ENCODE measurements at regions not wholly inside any gene's neighbourhood (a gene's known extent, or its start where the extent isn't known, plus 50 kb on each side); places are given as distances from the start of the nearest gene placed in this dataset.

DNA sequence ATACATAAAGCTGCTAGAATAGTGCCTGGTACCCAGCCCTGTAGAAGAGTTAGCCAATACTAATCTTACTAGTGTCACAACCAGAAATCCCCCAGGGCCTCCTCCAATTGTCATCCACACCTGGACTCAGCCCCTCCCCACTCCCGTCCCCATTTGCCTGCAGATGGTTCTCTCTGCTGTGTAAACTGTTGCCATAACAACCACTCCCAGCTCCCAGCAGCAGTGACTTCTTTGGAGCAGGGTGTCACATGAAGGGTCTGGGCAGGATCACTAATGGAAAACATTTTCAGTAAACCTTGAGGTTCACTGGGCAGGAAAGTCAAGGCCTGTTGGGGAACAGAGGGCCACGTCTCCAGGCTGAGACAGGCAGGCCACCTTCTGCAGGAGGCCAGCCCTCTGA is 126.0 kb upstream of the IPO9 start:
- Histone ChIP-seq H3K9me3 (no peaks in the 10 kb centered on the region), H3K4me1 (peaks cover 20 to 21% of the 10 kb centered on the region in 2 donors), H3K4me3 (no peak overlapping the region), H3K36me3 (no peaks in the 10 kb centered on the region), H3K27ac (peak overlapping the region; percentile 2 to 56 (median 32)), H3K27me3 (no peaks in the 10 kb centered on the region)
- ATAC-seq (no peak), DNase-seq (no peak)
- TF ChIP-seq, protein P1, sequence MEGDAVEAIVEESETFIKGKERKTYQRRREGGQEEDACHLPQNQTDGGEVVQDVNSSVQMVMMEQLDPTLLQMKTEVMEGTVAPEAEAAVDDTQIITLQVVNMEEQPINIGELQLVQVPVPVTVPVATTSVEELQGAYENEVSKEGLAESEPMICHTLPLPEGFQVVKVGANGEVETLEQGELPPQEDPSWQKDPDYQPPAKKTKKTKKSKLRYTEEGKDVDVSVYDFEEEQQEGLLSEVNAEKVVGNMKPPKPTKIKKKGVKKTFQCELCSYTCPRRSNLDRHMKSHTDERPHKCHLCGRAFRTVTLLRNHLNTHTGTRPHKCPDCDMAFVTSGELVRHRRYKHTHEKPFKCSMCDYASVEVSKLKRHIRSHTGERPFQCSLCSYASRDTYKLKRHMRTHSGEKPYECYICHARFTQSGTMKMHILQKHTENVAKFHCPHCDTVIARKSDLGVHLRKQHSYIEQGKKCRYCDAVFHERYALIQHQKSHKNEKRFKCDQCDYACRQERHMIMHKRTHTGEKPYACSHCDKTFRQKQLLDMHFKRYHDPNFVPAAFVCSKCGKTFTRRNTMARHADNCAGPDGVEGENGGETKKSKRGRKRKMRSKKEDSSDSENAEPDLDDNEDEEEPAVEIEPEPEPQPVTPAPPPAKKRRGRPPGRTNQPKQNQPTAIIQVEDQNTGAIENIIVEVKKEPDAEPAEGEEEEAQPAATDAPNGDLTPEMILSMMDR (IDR thresholded peaks at IDR 0.05 in 4 of 5, conservative IDR thresholded peaks at IDR 0.05 in 1 of 5): no peak
- TF ChIP-seq POLR2A (IDR thresholded peaks at IDR 0.05): no peak
- intact Hi-C loops (cut with DNase I; ENCODE audit: low total_unique reads) (no loop called here), in situ Hi-C loops (cut with MboI; ENCODE audit: low sequenced_read_pairs in 4 of 4) (loop anchor here in 1 of 4 donors (5.0 kb wide), 1 partner anchor 141 kb away; no protein-coding TSS in a partner anchor)

DNA sequence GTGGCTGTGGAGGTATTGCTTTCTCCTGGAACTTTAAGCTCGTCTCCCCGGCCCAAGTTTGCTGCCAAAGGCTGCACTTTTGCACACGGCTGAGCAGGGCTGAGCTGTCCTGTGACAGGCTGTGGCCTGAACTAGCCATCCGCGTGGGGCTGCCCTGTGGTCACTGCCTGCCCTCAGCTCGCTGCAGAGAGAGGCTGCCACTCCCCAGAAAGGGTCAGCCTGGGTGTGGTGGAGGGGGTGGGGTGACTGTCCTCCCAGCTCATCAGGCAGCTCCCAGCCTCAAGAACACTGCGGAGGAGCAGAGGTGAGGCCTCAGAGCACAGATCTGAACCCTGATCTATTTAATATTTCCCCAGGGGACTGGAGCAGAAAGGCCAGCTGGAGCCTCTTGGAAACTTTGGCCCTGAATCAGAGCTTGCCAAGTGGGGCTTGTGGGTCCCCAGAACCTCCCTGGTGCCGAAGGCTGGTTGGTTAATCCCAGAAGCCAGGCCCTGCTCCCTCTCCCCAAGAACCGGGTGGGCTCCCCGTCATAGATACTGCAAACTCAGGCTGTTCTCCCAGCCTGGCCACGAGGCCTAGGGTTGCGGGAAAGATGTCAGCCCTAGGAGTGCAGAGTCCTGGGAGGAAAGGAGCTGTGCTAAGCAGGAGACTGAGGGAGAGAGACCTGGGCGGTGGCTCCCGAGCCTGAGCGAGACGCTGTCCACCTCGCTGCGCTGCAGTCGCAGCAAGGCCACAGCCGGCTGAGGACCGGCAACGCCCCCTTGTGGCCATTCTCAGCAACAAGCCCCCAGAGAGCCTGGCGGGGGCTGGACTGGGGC is 125.1 kb upstream of the IPO9 start:
- peak; percentile 75 to 82 for ATAC-seq
- no peak overlapping the region for H3K4me3 ChIP-seq
- intact Hi-C loops (cut with DNase I; ENCODE audit: low total_unique reads) (loop anchor here (1.0 kb wide), 2 partner anchors 145 to 174 kb away; no protein-coding TSS in a partner anchor), in situ Hi-C loops (cut with MboI; ENCODE audit: low sequenced_read_pairs in 4 of 4) (loop anchor here in 1 of 4 donors (5.0 kb wide), 1 partner anchor 142 kb away; no protein-coding TSS in a partner anchor)
- H3K27me3 ChIP-seq: no peaks in the 10 kb centered on the region
- TF ChIP-seq, protein P1 (IDR thresholded peaks at IDR 0.05 in 4 of 5, conservative IDR thresholded peaks at IDR 0.05 in 1 of 5): peak; percentile 87 to 98 (median 96)
- no peak for TF ChIP-seq POLR2A (IDR thresholded peaks at IDR 0.05)
- no peaks in the 10 kb centered on the region for H3K36me3 ChIP-seq
- no peaks in the 10 kb centered on the region for H3K9me3 ChIP-seq
- peaks cover 20 to 21% of the 10 kb centered on the region in 2 donors for H3K4me1 ChIP-seq
- peak overlapping the region; percentile 19 to 56 (median 38) for H3K27ac ChIP-seq
- DNase-seq: peak; percentile 67 to 70

DNA sequence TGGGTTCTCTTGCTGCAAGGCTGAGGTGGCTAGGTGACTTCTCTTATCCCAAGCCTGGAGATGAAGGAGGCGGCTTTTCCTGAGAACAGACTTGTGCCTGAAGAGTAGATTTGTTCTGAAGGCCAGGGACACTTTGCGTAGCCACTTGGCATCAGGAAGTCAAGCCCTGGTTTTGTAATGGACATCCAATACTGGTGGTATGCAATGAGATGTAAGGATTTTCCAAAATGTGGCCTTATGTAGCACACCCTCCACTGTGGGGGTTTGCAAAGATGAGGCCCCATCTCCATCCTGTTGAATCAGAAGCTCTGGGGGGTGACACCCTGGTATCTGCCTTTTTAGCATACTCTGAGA is 124.5 kb upstream of the IPO9 start:
- no peaks in the 10 kb centered on the region for H3K27me3 ChIP-seq
- H3K4me3 ChIP-seq: no peak overlapping the region
- in situ Hi-C loops (cut with MboI; ENCODE audit: low sequenced_read_pairs in 4 of 4): loop anchor here in 1 of 4 donors (5.0 kb wide), 1 partner anchor 142 kb away; no protein-coding TSS in a partner anchor
- no peak overlapping the region for H3K27ac ChIP-seq
- intact Hi-C loops (cut with DNase I; ENCODE audit: low total_unique reads): loop anchor here (1.0 kb wide), 2 partner anchors 145 to 174 kb away; no protein-coding TSS in a partner anchor
- TF ChIP-seq, protein P1 (IDR thresholded peaks at IDR 0.05 in 4 of 5, conservative IDR thresholded peaks at IDR 0.05 in 1 of 5): peak in 3 of 5 experiments; percentile 28 to 38 (median 37)
- TF ChIP-seq POLR2A (IDR thresholded peaks at IDR 0.05): no peak
- no peaks in the 10 kb centered on the region for H3K36me3 ChIP-seq
- ATAC-seq (no peak), DNase-seq (no peak)
- peaks cover 20 to 21% of the 10 kb centered on the region in 2 donors for H3K4me1 ChIP-seq
- no peaks in the 10 kb centered on the region for H3K9me3 ChIP-seq

DNA sequence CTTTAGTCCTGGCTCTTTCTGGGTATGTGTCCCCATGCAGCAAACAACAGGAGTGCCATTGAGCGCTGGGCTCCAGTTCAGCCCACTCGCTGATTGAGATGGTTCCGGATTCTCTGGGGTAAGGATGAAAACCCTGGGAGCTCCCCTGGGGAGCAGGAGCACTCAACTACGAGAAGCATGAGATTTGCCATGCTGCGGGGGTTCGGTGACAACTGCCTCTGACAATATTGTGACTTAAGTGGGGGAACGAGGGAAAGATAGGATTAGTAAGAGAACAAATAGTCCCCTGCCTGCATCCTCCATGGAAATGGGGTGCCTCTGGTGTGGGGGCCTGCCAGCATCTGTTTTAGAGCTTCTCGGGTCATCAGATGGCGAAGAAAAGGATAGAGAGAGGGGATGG is 123.6 kb upstream of the IPO9 start:
- Histone ChIP-seq H3K4me3 (no peak overlapping the region), H3K27me3 (no peaks in the 10 kb centered on the region), H3K27ac (no peak overlapping the region), H3K4me1 (peaks cover 20 to 21% of the 10 kb centered on the region in 2 donors), H3K36me3 (no peaks in the 10 kb centered on the region), H3K9me3 (no peaks in the 10 kb centered on the region)
- ATAC-seq (no peak), DNase-seq (no peak)
- TF ChIP-seq POLR2A (IDR thresholded peaks at IDR 0.05): no peak
- TF ChIP-seq, protein P1 (IDR thresholded peaks at IDR 0.05 in 4 of 5, conservative IDR thresholded peaks at IDR 0.05 in 1 of 5): no peak
- intact Hi-C loops (cut with DNase I; ENCODE audit: low total_unique reads): no loop called here
- in situ Hi-C loops (cut with MboI; ENCODE audit: low sequenced_read_pairs in 4 of 4): loop anchor here in 3 of 4 donors (5.0 kb wide), 1 partner anchor 143 kb away; no protein-coding TSS in a partner anchor
